Hematopoietic multipotent progenitor cell treated with erythropoietin and hydrocortisone succinate and interleukin-3 and kit ligand, for 4 days (in vitro differentiated cells): ENCODE measurements at regions not wholly inside any gene's neighbourhood (a gene's known extent, or its start where the extent isn't known, plus 50 kb on each side); places are given as distances from the start of the nearest gene placed in this dataset.
A peak's percentile ranks its signal among the peaks of the same experiment; 100 is the strongest.

Source experiments
- DNase-seq: peaks from one replicate; pipeline ENCODE4 v3.0.0-alpha.2; 2015

- DNase-seq: no peak
These were observed 147.1 kb downstream of the MRPL14 start for GRCh38 chr6:43980004-43980795.

GRCh38 chr6:43979525-43979924 lies 147.7 kb downstream of the MRPL14 start:
- no peak for DNase-seq

GRCh38 chr6:43978473-43979346 lies 148.5 kb downstream of the MRPL14 start:
- no peak for DNase-seq

GRCh38 chr6:43977404-43978111 lies 149.7 kb downstream of the MRPL14 start:
- DNase-seq: peak; percentile 76

GRCh38 chr6:43976706-43977403 lies 150.4 kb downstream of the MRPL14 start:
- no peak for DNase-seq

GRCh38 chr6:43974643-43975230 lies 152.5 kb downstream of the MRPL14 start:
- DNase-seq: no peak

GRCh38 chr6:43973357-43973756 lies 153.9 kb downstream of the MRPL14 start:
- DNase-seq: no peak

GRCh38 chr6:43972913-43973300 lies 154.3 kb downstream of the MRPL14 start:
- DNase-seq: no peak

- DNase-seq: peak; percentile 76
These were observed 154.9 kb downstream of the MRPL14 start for GRCh38 chr6:43972179-43972912.

GRCh38 chr6:43971776-43972126 lies 155.5 kb downstream of the MRPL14 start:
- DNase-seq: no peak

GRCh38 chr6:43970913-43971775 lies 156.1 kb downstream of the MRPL14 start:
- peak; percentile 45 for DNase-seq

GRCh38 chr6:43970068-43970912 lies 157.0 kb downstream of the MRPL14 start:
- no peak for DNase-seq

GRCh38 chr6:43969158-43969981 lies 157.9 kb downstream of the MRPL14 start:
- DNase-seq: peak; percentile 95

GRCh38 chr6:43968110-43968965 lies 158.9 kb downstream of the MRPL14 start:
- DNase-seq: no peak

GRCh38 chr6:43967719-43968091 lies 159.5 kb downstream of the MRPL14 start:
- DNase-seq: no peak

GRCh38 chr6:43966853-43967718 lies 160.2 kb downstream of the MRPL14 start:
- DNase-seq: no peak

- DNase-seq: no peak
These were observed 160.9 kb downstream of the MRPL14 start for GRCh38 chr6:43966374-43966658.
